ENCODE measurements at regions not wholly inside any gene's neighbourhood (a gene's known extent, or its start where the extent isn't known, plus 50 kb on each side); places are given as distances from the start of the nearest gene placed in this dataset.

DNA sequence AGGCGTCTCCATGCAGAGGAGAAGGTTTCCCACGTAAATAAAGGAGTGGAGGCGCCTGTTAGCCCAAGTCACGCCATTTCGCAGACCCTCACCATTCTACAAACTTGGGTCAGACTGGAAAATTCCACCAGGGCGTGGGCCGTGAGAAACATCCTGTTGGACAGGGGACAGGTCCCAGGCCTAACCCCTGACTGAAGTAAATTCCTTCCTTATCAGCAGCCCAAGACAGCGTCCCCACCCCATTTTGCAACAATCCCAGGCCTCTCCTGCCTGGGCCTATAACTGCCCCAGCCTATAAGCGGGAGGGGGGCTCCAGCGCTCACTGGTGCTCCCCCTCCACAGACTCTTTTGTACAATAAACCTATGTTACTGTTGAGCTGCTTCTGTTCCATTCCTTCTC is 57.3 kb upstream of the CBLN2 start:
- TF ChIP-seq, protein P1, sequence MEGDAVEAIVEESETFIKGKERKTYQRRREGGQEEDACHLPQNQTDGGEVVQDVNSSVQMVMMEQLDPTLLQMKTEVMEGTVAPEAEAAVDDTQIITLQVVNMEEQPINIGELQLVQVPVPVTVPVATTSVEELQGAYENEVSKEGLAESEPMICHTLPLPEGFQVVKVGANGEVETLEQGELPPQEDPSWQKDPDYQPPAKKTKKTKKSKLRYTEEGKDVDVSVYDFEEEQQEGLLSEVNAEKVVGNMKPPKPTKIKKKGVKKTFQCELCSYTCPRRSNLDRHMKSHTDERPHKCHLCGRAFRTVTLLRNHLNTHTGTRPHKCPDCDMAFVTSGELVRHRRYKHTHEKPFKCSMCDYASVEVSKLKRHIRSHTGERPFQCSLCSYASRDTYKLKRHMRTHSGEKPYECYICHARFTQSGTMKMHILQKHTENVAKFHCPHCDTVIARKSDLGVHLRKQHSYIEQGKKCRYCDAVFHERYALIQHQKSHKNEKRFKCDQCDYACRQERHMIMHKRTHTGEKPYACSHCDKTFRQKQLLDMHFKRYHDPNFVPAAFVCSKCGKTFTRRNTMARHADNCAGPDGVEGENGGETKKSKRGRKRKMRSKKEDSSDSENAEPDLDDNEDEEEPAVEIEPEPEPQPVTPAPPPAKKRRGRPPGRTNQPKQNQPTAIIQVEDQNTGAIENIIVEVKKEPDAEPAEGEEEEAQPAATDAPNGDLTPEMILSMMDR (IDR thresholded peaks at IDR 0.05; ENCODE audit: low read depth, low read length): no peak
- TF ChIP-seq POLR2A (IDR thresholded peaks at IDR 0.05; ENCODE audit: extremely low read depth, insufficient read length) (no peak), MYC (IDR thresholded peaks at IDR 0.05; ENCODE audit: low read depth, low read length) (no peak)
- TF ChIP-seq, protein P2, sequence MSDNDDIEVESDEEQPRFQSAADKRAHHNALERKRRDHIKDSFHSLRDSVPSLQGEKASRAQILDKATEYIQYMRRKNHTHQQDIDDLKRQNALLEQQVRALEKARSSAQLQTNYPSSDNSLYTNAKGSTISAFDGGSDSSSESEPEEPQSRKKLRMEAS (IDR thresholded peaks at IDR 0.05; ENCODE audit: low read depth, low read length): no peak

Measured in NB4 (cell line).